Posterior cingulate gyrus (tissue), 11 donors: ENCODE measurements at regions not wholly inside any gene's neighbourhood (a gene's known extent, or its start where the extent isn't known, plus 50 kb on each side); places are given as distances from the start of the nearest gene placed in this dataset.
"Not testable (repeated sequence)": the region's sequence is repeated elsewhere in the genome, so short reads cannot be mapped to it uniquely, and the experiment has no call there.

Experiments used
- DNase-seq, 10 donors: peaks; one replicate each; pipeline versions ENCODE4 v3.0.0 to v3.0.0-alpha.2; 2020 to 2021; ENCODE audit warnings: mixed read lengths in 3 of 10
- intact Hi-C: fragments of 100-400 bp; cut with DNase I; formaldehyde crosslinking; loops from one replicate; pipeline ENCODE4 v1.15.1; 2023

- no peak for DNase-seq
- intact Hi-C loops: no loop called here
These were observed 721.5 kb upstream of the CTNND2 start for GRCh38 chr5:12625667-12626263.

- intact Hi-C loops: no loop called here
- DNase-seq: peak in 1 of 10 donors; percentile 52
These were observed 720.7 kb upstream of the CTNND2 start for GRCh38 chr5:12624776-12625560.

- no peak for DNase-seq
- intact Hi-C loops: no loop called here
These were observed 719.2 kb upstream of the CTNND2 start for GRCh38 chr5:12623408-12623807.

GRCh38 chr5:12616093-12616492 is 711.8 kb upstream of the CTNND2 start:
- DNase-seq: no peak
- intact Hi-C loops: no loop called here

- no peak for DNase-seq
- intact Hi-C loops: no loop called here
These were observed 711.0 kb upstream of the CTNND2 start for GRCh38 chr5:12615141-12615820.

- intact Hi-C loops: no loop called here
- DNase-seq: no peak
These were observed 710.4 kb upstream of the CTNND2 start for GRCh38 chr5:12614608-12615007.

GRCh38 chr5:12611132-12611531 is 706.9 kb upstream of the CTNND2 start:
- intact Hi-C loops: no loop called here

GRCh38 chr5:12607817-12608216 is 703.6 kb upstream of the CTNND2 start:
- intact Hi-C loops, DNase-seq: not testable (repeated sequence)

More at GRCh38 chr5:12611132-12611531, 706.9 kb upstream of the CTNND2 start:
- no peak for DNase-seq

GRCh38 chr5:12592228-12592627 is 688.0 kb upstream of the CTNND2 start:
- no peak for DNase-seq
- intact Hi-C loops: no loop called here

GRCh38 chr5:12586406-12586805 is 682.2 kb upstream of the CTNND2 start:
- intact Hi-C loops: no loop called here
- DNase-seq: no peak

GRCh38 chr5:12578803-12579202 is 674.6 kb upstream of the CTNND2 start:
- DNase-seq, intact Hi-C loops: not testable (repeated sequence)

- intact Hi-C loops, DNase-seq: not testable (repeated sequence)
These were observed 672.7 kb upstream of the CTNND2 start for GRCh38 chr5:12576953-12577352.

- DNase-seq: peak in 3 of 10 donors; percentile 55 to 75 (median 71)
- intact Hi-C loops: not testable (repeated sequence)
These were observed 670.2 kb upstream of the CTNND2 start for GRCh38 chr5:12574298-12575093.

- intact Hi-C loops: not testable (repeated sequence)
- DNase-seq: peak in 2 of 10 donors; percentile 59 to 66
These were observed 669.7 kb upstream of the CTNND2 start for GRCh38 chr5:12573916-12574297.

GRCh38 chr5:12570688-12571087 is 666.4 kb upstream of the CTNND2 start:
- intact Hi-C loops: no loop called here
- no peak for DNase-seq

- no peak for DNase-seq
These were observed 662.2 kb upstream of the CTNND2 start for GRCh38 chr5:12566441-12566840.

GRCh38 chr5:12557012-12557411 is 652.8 kb upstream of the CTNND2 start:
- intact Hi-C loops: no loop called here
- DNase-seq: no peak

More at GRCh38 chr5:12566441-12566840, 662.2 kb upstream of the CTNND2 start:
- intact Hi-C loops: no loop called here

- intact Hi-C loops: no loop called here
- DNase-seq: no peak
These were observed 621.9 kb upstream of the CTNND2 start for GRCh38 chr5:12526113-12526512.

- intact Hi-C loops: no loop called here
- DNase-seq: no peak
These were observed 617.9 kb upstream of the CTNND2 start for GRCh38 chr5:12522116-12522515.

- intact Hi-C loops, DNase-seq: not testable (repeated sequence)
These were observed 600.7 kb upstream of the CTNND2 start for GRCh38 chr5:12504983-12505382.

GRCh38 chr5:12488161-12488560 is 583.9 kb upstream of the CTNND2 start:
- DNase-seq: peak in 2 of 10 donors; percentile 59 to 66
- intact Hi-C loops: no loop called here
